HG03060 (cell line): ENCODE measurements at regions not wholly inside any gene's neighbourhood (a gene's known extent, or its start where the extent isn't known, plus 50 kb on each side); places are given as distances from the start of the nearest gene placed in this dataset.

Experiments used
- ATAC-seq: cut with Tn5 transposase; IDR thresholded peaks from one replicate; pipeline ENCODE4 v1.9.1; 2021; ENCODE audit warnings: low read depth, moderate number of reproducible peaks; ENCODE audit not compliant: unreplicated experiment

DNA sequence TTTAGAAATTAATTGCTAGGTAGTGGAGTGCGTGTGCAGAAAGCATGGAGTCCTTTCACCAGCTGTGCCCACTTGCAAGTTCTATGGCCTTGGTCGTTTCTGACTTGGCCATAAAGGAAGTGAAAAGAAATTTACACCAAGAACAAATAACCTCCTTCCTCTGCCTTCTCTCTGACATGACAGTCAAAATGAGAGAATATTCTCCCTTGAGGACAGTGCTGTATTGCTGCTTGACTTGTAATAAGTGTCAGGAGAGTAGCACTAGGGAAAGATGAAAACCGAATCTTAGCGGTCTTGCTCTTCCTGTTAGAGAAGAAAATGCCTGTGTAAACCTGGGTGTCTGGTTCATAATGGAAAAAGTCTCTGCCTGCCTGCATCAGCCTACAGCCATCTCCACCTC lies 333.1 kb upstream of the RAG2 start:
- ATAC-seq = no peak

DNA sequence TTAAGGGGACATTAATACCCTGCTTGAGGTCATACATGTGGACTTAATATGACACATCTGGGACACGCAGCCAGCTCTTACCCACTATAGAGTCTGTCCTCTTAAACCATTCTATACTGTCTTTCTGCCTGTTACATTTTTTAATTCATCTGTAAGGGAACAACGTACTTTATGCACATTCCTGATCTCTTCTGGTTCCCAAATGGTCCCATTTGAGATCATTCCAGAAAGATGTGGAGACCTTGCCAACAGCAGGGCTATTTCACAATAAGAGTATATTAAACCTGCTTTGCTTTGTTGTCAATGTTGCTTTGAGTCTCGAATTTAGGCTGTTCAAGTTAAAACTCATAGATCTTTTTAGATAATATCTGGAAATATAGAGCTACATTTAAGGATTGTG lies 332.2 kb upstream of the RAG2 start:
- no peak for ATAC-seq

DNA sequence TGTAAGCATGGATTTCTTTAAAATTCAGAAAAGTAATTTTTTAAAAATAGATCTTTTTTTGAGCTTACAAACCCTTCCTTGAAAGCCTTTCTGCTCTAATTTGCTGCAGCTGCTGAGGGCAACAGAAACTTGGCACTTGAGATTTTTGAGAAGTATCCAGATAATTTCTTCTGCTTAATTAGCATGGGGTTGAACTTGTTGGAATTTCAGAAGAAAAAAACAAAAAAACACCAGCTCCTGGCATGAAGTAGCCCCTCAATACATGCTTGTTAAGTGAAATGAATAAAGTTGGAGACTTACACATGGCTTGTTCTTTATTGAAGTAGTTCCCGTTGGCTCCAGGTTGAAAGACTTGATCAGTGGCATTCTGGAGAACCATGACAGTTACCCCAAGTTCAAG lies 331.4 kb upstream of the RAG2 start:
- no peak for ATAC-seq

DNA sequence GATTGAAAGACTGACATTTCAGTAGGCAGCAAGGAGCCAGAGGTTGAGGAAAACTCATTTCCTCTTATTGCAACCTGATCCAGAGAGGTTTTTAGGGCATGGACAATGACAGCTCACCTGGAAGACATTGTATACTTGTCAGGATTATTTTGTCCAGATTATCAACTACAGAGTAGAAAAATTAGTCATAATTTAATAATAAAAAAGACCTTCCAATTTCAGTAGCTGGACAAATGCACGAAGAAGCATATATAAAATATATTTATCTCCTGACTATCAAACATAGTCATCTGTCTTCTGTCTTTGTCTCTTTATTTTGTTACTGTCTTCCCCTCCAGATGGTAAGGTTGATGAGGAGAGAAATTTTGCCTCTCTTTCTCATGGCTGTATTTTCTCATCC lies 330.6 kb upstream of the RAG2 start:
- no peak for ATAC-seq

DNA sequence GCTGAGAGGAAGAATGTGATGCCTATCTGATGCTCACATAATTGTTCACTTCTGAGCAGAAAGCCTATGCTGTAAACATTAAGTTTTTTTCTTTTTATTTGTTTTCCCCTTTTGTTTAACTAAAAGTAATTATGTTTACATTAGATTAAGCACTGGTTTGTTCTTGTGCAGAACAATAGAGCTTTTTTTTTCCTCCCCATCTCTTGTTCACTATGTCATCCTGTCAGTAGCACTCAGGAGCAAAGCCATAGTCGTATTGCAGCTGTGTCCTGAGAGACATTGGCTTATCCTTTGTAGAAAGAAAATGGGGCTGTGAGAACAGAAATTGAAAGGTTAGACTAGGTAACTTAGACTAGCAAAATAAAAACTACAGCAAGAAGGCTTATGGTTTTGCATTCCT lies 301.8 kb upstream of the RAG2 start:
- ATAC-seq = no peak

DNA sequence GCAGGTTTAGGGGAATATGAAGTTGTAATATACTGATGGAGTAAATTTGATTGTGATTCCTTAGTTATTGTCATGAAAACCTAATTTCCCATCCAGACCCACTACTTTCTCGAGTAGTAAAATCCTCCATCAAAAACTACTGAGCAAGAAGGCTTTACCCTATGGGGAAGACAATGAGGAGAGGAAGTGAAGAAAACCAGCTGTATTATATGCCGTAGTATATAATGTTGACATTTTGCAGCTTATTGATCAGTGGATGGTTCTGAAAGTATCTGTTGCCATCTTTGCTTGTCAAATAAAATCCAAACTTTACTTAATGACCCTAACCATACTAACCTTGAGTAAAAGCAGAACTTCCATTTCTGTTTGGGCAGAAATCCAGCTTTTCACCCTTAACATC lies 292.8 kb upstream of the RAG2 start:
- ATAC-seq = no peak

DNA sequence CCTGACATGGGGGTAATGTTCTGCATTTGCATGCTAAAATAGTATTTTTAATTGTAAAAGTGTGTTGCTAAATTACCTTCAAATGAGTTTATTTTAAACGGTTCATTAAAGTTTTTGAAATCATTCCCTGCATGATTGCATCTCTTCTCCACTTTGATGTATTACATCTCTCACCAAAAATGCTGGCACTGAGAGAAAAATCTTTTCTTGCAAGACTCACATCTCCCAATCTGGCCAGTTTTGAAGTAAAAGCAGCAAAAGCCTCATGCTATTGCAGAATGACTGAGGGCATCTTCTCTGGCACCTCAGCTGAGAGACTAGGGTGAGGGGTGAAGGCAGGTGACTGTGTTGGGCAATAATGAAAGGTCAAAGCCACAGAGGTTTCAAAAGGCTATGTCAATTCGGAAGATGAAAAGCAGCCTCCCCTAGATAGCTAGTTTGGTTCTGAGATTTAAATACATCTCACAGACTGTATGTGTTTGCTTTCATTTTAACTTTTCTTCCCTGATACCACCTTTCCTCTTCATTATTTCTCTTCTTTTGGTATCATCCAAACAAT lies 292.2 kb upstream of the RAG2 start:
- ATAC-seq = no peak

DNA sequence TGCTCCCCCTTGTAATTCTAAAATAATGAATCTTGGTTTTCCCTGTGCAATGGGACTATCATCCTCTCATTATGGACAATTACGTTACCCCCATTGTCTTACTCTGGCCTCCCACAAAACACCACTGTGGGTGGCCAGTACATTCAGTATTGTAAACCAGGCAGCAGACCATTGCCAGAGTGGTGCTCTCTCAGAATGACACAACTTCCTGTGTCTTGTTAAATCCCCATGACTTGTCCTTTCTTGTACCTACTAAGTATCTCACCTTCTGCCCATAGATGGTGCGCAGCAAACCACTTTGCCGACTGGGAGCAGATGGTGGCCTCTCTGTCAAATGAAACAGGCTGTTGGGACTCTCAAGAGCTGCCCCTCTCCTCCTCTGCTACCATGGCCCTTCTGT lies 287.1 kb upstream of the RAG2 start:
- no peak for ATAC-seq

DNA sequence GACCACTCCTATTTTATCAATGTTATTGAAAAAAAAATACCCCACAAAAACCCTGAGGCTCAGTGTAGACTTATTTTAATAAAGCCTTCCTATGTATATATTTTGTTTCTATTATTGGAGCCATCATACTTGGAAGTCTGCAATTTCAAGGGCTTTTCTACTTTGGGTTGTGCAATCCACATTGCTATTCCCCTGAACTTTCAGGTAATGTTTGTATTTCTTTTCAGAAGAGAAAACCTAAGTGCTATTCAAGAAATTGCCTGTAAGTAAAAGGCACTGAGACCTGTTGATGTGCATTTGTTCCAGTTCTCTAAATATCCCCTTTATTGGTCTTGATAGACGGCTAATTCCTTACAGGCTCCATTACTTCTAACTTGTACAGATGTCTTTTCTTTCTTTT lies 280.7 kb upstream of the RAG2 start:
- ATAC-seq = no peak

DNA sequence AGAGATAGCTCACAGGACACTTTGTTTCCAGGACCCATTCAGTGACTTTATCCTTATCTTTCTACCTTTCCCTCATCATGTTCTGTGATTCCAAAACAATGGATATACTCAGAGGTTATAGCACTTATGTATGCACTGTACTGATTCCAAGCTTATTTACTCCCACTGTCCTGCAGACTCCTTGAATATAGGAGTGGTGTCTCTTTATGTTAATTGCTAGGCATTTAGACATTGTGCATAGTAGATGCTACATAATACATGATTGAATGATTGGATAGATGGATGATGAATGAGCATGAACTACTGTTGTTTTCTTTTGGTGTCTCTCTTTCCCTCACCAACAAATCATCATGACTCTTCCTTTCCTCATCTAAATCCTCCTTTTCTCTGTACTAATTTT lies 279.1 kb upstream of the RAG2 start:
- ATAC-seq = no peak

DNA sequence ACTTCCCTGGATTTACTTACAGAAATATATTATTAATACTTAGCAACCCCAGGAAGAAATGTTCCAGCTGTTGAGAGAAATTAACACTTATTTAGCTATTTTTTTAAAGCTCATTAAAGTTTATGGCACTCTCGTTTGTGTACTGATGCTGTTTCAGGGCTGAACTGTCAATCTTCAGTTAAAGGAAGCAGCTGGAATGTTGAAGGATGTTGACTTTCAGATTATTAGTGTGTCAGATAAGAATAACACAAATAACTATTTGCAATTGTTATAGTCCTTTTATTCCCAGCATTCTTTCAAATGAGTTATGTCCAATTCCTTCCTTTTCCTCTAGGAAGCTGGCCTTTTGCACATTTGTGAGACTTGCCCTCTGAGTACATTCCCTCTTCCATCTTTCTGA lies 278.2 kb upstream of the RAG2 start:
- no peak for ATAC-seq

DNA sequence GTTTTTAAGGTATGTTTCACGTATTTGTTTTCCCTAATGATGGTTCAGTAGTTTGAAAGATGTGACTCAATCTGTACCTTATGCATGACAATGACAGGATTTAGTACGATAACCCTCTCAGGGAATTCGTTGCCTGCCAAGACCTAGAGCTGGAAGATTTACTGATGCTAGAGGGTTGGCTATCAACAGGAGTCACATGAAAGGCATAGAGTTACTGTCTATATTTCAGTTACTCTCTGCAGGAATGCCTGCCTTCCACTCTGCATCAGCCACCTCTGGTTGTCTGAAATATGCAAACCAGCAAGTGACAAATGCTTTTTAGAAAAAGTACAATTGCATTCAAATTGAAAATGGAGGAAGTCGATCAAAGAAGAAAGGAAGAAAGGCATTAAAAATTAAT lies 276.3 kb upstream of the RAG2 start:
- no peak for ATAC-seq

DNA sequence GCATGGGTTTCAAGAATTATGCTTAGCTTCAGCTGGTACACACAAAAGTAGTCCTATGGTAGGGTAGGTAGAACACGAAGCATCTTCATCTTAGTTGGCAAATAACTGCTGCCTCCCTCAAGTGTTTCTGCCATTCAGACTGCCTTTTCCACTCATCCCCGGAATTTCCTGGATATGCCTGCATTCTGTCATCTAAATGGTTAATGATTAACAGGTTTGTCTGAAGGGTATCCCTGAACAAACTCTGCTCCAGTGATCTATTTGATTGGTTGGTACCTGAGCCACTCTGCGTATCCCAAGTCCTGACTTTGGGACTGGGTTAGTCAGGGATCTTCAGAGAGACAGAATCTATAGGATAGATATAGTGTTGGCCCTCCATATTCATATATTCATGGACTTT lies 272.3 kb upstream of the RAG2 start:
- ATAC-seq = no peak

DNA sequence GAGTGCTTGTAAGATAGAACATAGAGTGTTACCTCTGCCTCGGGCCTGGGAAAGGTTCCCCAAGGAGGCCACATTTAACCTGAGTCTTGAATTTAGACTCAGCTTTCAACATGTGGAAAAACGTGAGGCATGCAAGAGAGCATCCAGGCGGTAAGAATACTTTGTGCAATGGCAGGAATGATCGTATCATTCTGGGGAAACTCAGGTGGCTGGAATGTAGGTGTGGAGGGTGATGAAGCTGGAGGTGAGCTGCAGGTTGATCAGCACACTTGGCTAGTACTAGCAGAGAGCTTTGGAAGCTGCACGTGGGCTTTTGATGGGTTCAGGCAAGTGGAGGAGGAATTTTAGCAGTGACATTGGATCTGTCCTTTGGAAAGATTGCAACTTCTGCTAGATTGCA lies 270.3 kb upstream of the RAG2 start:
- no peak for ATAC-seq

DNA sequence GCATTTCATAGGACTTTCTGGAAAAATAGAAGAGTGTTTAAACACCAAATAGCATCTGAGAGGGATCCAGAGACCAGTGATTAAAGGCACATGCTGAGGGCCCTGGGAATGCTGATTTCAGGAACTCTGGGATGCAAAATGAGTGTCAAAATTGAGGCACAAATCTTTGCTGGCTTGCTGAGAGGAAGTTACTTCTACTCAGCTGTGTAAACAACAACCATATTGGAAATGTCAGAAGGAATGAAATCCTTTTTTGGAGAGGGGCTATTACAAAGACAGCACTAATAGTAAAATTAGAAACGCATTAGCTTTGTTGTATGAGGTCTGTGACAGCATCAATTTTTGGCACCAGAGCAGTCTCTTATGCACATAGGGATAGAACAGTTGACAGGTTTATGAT lies 267.8 kb upstream of the RAG2 start:
- ATAC-seq = no peak

DNA sequence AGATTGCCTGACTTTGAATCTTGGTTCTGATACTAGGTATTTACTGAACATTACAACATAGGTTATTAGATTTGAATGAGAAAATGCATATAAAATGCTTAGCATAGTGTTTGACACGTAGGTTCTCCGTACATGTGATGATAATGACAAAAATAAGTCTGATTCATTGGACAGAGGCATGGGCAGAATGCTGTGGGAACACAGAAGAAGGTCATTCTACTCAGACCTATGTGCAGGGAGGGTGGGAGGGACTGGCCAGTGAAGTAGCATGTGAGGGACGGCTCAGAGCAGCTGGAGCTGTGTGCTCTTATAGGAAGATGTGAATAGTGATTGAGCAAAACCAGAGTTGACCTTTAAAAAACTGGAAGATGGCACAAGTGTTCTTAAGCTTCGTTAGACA lies 256.8 kb upstream of the RAG2 start:
- ATAC-seq = no peak

DNA sequence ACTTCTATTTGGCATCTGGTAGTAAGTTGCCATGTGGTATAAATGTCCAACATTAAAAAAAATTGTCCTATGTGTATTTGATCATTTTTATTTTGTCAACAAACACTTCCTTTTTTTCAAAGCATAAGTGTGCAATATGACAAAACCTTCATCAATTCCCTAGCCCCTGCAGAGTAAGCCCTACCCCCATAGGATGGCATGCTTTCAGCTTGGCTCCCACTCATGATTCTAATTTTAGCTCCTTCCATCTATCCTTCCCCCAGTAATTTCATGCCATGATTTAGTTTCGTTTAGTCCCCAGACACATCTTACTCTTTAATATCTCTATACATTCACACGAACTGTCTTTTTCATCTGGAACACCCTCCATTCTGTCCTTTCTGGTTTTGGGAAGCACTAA lies 250.6 kb upstream of the RAG2 start:
- no peak for ATAC-seq

DNA sequence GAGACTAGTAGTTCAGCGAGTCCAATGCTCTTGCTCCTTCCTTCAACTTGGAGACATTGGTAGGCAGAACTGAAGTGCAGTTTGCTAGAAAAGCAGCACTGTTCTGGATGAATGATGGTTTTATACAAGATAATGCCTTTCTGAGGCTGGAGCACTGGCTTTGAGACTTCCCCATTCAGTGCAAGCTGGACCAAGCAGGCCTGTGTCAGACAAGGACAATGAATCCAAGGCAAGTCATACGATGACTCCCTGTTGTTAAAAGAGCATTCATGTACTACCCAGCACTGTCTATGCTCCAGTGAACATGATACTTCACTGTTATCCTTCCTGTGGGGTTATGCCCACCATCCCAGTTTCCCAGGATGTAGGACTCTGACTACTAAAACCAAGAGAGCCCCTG lies 242.3 kb upstream of the RAG2 start:
- ATAC-seq = no peak

DNA sequence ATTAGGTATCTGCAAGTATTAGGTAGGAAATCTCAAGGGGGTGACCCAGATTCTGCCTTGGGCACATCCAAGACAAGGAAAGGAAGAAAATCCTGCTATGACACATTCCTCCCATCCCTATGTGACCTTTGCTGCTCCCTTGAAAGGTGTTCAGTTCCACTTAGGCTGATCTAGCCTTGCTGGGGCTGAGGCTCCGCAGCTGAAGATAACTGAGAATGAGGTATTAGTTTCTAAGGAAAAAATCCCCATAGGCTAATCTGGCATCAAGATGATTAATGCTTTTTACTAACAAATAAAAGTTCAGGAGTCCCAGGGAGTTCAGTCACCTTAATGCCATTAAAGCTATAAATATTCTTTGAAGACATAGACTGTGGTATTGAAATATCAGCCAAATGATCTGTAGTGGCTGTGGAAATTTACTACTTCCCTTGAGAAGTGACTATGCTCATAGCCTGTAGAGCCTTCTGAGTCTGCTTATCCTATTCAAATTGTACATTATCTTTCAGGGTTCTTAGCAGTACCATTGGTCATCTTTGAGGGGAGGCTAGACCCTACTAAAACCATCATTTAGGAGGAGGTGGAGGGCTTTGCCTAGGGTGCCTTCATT lies 239.9 kb upstream of the RAG2 start:
- ATAC-seq = no peak

DNA sequence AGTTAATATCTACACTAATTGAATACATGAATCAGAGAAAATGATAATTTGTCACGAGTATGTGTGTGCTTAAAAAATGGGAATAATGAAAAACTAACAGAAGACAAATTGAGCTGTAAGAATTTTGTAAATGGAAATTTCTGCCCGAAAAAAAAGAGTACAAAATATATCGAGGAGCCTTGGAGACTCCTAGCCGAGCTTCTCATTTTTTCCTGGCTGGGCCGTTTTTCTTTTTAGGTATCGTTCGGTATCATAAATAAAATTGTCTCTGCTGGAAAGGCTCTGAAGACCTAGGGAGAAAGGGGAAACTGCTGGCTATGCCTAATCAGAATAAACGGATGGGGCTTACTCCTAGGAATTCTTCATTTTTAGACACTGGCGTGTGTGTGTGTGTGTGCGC lies 227.2 kb upstream of the RAG2 start:
- no peak for ATAC-seq

DNA sequence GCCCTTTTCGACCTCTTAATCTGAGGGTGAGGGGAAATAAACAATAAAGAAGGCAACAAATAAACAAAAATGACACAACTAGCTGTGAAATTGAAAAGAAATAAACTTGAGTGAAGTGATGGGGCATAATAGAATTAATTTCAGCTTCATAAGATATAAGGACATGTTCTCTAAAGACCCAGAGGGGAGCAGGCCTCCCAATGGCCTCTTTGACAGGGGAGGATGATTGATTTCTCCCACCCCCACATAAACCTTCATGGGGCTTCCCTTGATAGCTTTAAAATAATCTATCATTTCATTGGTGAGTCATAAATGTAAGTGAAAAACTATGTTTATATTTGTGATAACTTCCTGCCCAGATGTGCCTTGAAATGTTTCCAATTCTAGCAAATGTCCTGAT lies 226.3 kb upstream of the RAG2 start:
- ATAC-seq = no peak

DNA sequence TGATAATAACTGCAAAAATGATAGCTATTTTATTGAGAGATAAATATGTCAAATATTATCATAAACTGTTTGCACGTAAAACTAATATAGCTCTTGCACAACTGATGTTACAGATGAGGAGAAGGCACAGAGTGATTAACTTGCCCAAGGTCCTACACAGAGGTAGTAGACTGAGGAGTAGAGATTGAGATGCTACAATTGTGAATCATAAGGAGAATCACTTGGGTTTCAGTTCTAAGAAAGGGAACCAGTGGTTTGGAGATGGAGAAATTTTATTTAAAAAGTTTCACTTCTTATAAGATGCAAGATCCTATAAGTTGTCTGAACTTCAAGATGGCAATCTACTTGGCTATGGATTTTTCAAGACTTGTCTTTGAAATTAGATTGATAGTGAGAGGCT lies 224.8 kb upstream of the RAG2 start:
- no peak for ATAC-seq

DNA sequence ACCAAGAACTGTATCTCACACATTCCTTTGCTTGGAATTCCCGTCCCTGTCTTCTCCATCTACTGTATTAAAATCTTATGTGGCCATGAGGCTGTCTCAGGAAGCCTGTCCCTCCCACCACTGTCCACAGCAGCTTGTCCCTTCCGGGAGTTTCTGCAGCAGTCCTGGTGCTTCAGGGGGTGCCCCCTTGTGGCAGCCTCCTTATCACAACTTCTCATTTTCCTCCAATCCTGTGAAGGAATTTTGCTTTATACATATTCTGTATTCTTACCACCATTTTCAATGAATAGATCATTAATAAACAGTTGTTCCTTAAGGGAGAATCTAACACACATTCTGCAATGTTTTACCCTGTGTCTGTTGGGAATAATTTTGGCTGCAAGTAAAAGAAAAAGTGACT lies 220.4 kb upstream of the RAG2 start:
- no peak for ATAC-seq
